HFF-Myc (cell line): ENCODE measurements at regions not wholly inside any gene's neighbourhood (a gene's known extent, or its start where the extent isn't known, plus 50 kb on each side); places are given as distances from the start of the nearest gene placed in this dataset.

Source experiments
- DNase-seq: peaks from one replicate; pipeline ENCODE4 v3.0.0-alpha.2; 2011; ENCODE audit warnings: low read depth; ENCODE audit errors: extremely low read depth
- H3K4me3 ChIP-seq: replicated peaks from 2 replicates; pipeline ENCODE4 v1.5.1; 2011; ENCODE audit warnings: low read depth, mild to moderate bottlenecking, control low read depth, low read length
- CTCF ChIP-seq: IDR thresholded peaks from 2 replicates; pipeline ENCODE4 v1.5.1; 2012; ENCODE audit warnings: mild to moderate bottlenecking, low read depth, low read length, control low read depth; ENCODE audit errors: missing control alignments

- TF ChIP-seq CTCF: no peak
- no peak overlapping the region for H3K4me3 ChIP-seq
- no peak for DNase-seq
Observed at GRCh38 chr9:2964470-2964869, 120.6 kb upstream of the PUM3 start.

- DNase-seq: no peak
- TF ChIP-seq CTCF: no peak
- H3K4me3 ChIP-seq: no peak overlapping the region
Observed at GRCh38 chr9:2963307-2963706, 119.4 kb upstream of the PUM3 start.

- DNase-seq: no peak
- TF ChIP-seq CTCF: no peak
- H3K4me3 ChIP-seq: no peak overlapping the region
Observed at GRCh38 chr9:2962471-2963172, 118.7 kb upstream of the PUM3 start.

GRCh38 chr9:2958219-2958618 is 114.3 kb upstream of the PUM3 start:
- no peak overlapping the region for H3K4me3 ChIP-seq
- no peak for TF ChIP-seq CTCF
- no peak for DNase-seq

- no peak overlapping the region for H3K4me3 ChIP-seq
- TF ChIP-seq CTCF: no peak
- DNase-seq: no peak
Observed at GRCh38 chr9:2957656-2958200, 113.8 kb upstream of the PUM3 start.

- no peak for TF ChIP-seq CTCF
- no peak overlapping the region for H3K4me3 ChIP-seq
- no peak for DNase-seq
Observed at GRCh38 chr9:2955575-2955974, 111.7 kb upstream of the PUM3 start.

GRCh38 chr9:2939368-2939767 is 95.5 kb upstream of the PUM3 start:
- no peak for TF ChIP-seq CTCF
- H3K4me3 ChIP-seq: no peak overlapping the region

More at GRCh38 chr9:2939368-2939767, 95.5 kb upstream of the PUM3 start:
- no peak for DNase-seq
